CD8-positive, alpha-beta memory T cell (primary cell): ENCODE measurements at regions not wholly inside any gene's neighbourhood (a gene's known extent, or its start where the extent isn't known, plus 50 kb on each side); places are given as distances from the start of the nearest gene placed in this dataset.
"Not testable (repeated sequence)": the region's sequence is repeated elsewhere in the genome, so short reads cannot be mapped to it uniquely, and the experiment has no call there.

ENCODE experiments used
- CTCF ChIA-PET: fragments of 350-600 bp; sonication (Branson Sonifier 250); formaldehyde crosslinking; loops from one replicate; lab custom pipeline; 2021; ENCODE audit warnings: antibody characterized with exemption; lab: Charles Lee
- POLR2A ChIA-PET: fragments of 350-600 bp; sonication (Branson Sonifier 250); formaldehyde crosslinking; loops from one replicate; lab custom pipeline; 2021; ENCODE audit warnings: antibody characterized with exemption; lab: Charles Lee
- DNase-seq, 5 donors: peaks; one replicate each; pipeline versions ENCODE4 v3.0.0 to v3.0.0-alpha.2; 2020 to 2022; ENCODE audit warnings: mixed read lengths in 1 of 5
- H3K27ac ChIP-seq: one replicate; pipeline ENCODE4 v1.7.0; 2013; ENCODE audit warnings: low read depth, mild to moderate bottlenecking, low read length, moderate library complexity
- H3K27me3 ChIP-seq: 2 replicates; pipeline ENCODE4 v1.7.0; 2013; ENCODE audit warnings: low read length, mild to moderate bottlenecking; ENCODE audit not compliant: insufficient read depth, poor library complexity, severe bottlenecking
- H3K36me3 ChIP-seq: 2 replicates; pipeline ENCODE4 v1.7.0; 2013; ENCODE audit warnings: mild to moderate bottlenecking, low read length, moderate library complexity; ENCODE audit not compliant: insufficient read depth
- H3K4me1 ChIP-seq: 2 replicates; pipeline ENCODE4 v1.7.0; 2013; ENCODE audit warnings: mild to moderate bottlenecking, low read length, moderate library complexity; ENCODE audit not compliant: insufficient read depth
- H3K4me3 ChIP-seq: 2 replicates; pipeline ENCODE4 v1.7.0; 2013; ENCODE audit warnings: mild to moderate bottlenecking, low read length
- H3K9me3 ChIP-seq: 2 replicates; pipeline ENCODE4 v1.7.0; 2013; ENCODE audit warnings: mild to moderate bottlenecking, low read length
- H3K27ac Mint-ChIP-seq, 8 donors: one replicate each; pipeline ENCODE4 v1.8.0; 2020 to 2021; ENCODE audit warnings: mixed read lengths in 8 of 8, mild to moderate bottlenecking in 6 of 8, inconsistent platforms in 3 of 8, moderate library complexity in 3 of 8
- H3K27me3 Mint-ChIP-seq, 2 donors: one replicate each; pipeline ENCODE4 v1.8.0; 2020 to 2021; ENCODE audit warnings: mixed read lengths in 2 of 2, mild to moderate bottlenecking in 1 of 2, moderate library complexity in 1 of 2
- H3K36me3 Mint-ChIP-seq, 3 donors: one replicate each; pipeline ENCODE4 v1.8.0; 2020 to 2021; ENCODE audit warnings: mixed read lengths in 3 of 3, inconsistent platforms in 1 of 3, mild to moderate bottlenecking in 1 of 3
- H3K4me1 Mint-ChIP-seq, 3 donors: one replicate each; pipeline ENCODE4 v1.8.0; 2020 to 2021; ENCODE audit warnings: mixed read lengths in 3 of 3, inconsistent platforms in 1 of 3, mild to moderate bottlenecking in 1 of 3
- H3K4me3 Mint-ChIP-seq, 7 donors: one replicate each; pipeline ENCODE4 v1.8.0; 2020 to 2021; ENCODE audit warnings: mixed read lengths in 7 of 7, mild to moderate bottlenecking in 6 of 7, moderate library complexity in 4 of 7, inconsistent platforms in 2 of 7
- H3K9me3 Mint-ChIP-seq, 5 donors: one replicate each; pipeline ENCODE4 v1.8.0; 2020 to 2022; ENCODE audit warnings: mixed read lengths in 5 of 5, mild to moderate bottlenecking in 3 of 5, moderate library complexity in 2 of 5, inconsistent platforms in 1 of 5

DNA sequence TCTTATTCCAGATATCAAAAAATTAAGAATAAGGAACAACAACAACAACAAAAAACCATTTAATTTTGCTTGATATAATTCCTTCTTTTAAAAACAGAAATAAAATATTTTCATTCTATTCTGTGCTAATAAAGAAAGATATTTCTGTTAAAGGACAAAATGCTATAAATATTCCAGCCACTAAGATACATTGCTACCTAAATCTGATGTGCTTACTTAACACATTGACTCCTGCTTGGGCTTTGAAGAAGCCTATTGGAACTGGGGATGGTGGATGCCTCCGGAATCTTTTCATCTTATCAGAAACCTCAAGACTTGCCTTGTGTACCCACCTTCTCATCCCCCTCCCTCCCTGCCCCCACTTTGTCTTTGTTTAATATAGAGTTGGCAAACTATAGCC is 320.2 kb downstream of the MEX3B start:
- Mint-ChIP-seq H3K4me3 (no peak overlapping the region), H3K36me3 (no peaks in the 10 kb centered on the region), H3K9me3 (peaks cover 0 to 9% (median 0%) of the 10 kb centered on the region in 5 donors), H3K27ac (no peak overlapping the region), H3K4me1 (no peaks in the 10 kb centered on the region), H3K27me3 (peaks cover 0 to 9% of the 10 kb centered on the region in 2 donors)
- Histone ChIP-seq H3K27me3 (no peaks in the 10 kb centered on the region), H3K4me1 (no peaks in the 10 kb centered on the region), H3K36me3 (no peaks in the 10 kb centered on the region), H3K27ac (no peak overlapping the region), H3K4me3 (no peak overlapping the region), H3K9me3 (no peaks in the 10 kb centered on the region)
- ChIA-PET CTCF (no interaction called here), POLR2A (no interaction called here)
- DNase-seq = no peak

DNA sequence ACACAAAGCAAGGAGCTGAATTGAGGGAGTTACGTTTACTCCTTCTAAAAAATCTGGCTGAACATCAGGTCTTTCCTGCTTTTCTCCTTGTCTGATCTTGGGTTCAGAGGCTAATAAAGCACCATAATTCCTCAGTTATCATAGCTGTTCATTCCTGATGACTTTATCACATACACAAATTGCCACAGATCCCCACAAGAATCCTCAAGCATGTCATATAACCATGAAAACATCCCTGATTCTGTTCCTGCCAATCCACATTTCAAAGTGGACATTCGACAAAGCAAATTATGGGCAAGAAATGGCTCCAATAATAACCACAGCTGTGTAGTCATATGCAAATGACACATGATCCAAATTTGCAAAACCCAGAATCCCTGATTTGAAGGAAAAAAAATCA is 321.3 kb downstream of the MEX3B start:
- Mint-ChIP-seq H3K4me3 (no peak overlapping the region), H3K9me3 (peaks cover 0 to 5% (median 0%) of the 10 kb centered on the region in 5 donors), H3K27ac (no peak overlapping the region), H3K4me1 (no peaks in the 10 kb centered on the region), H3K27me3 (peaks cover 0 to 9% of the 10 kb centered on the region in 2 donors), H3K36me3 (no peaks in the 10 kb centered on the region)
- DNase-seq = no peak
- no peaks in the 10 kb centered on the region for H3K36me3 ChIP-seq
- CTCF ChIA-PET = no interaction called here
- no peak overlapping the region for H3K27ac ChIP-seq
- H3K4me3 ChIP-seq = no peak overlapping the region
- H3K4me1 ChIP-seq = no peaks in the 10 kb centered on the region
- H3K27me3 ChIP-seq = no peaks in the 10 kb centered on the region
- no peaks in the 10 kb centered on the region for H3K9me3 ChIP-seq
- POLR2A ChIA-PET = no interaction called here

DNA sequence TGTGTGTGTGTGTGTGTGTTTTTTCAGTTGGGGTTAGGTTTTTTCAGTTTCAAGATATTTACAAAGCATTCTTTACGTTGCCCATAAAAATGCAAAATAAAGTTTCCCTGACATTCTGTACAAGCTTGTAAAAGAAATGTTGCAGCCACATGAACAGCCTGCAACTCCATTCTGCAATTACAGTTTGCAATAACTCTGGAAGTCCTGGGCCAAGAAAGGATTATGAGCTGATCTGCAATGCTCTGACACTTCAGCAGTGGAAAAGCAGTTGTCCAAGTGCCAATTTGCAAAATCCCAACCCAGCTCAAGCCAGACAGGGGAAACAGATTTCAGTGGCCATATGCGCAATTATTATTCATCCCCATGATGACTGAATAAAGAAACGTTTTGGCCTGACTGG is 322.1 kb downstream of the MEX3B start:
- Histone ChIP-seq H3K4me1 (no peaks in the 10 kb centered on the region), H3K36me3 (no peaks in the 10 kb centered on the region), H3K27me3 (no peaks in the 10 kb centered on the region), H3K27ac (no peak overlapping the region), H3K4me3 (no peak overlapping the region), H3K9me3 (no peaks in the 10 kb centered on the region)
- H3K36me3 Mint-ChIP-seq = no peaks in the 10 kb centered on the region
- no peak overlapping the region for H3K27ac Mint-ChIP-seq
- no peaks in the 10 kb centered on the region for H3K4me1 Mint-ChIP-seq
- DNase-seq = no peak
- POLR2A ChIA-PET = no interaction called here
- CTCF ChIA-PET = no interaction called here
- H3K27me3 Mint-ChIP-seq = peaks cover 2 to 11% of the 10 kb centered on the region in 2 donors
- H3K4me3 Mint-ChIP-seq = no peak overlapping the region
- peaks cover 0 to 5% (median 0%) of the 10 kb centered on the region in 5 donors for H3K9me3 Mint-ChIP-seq

DNA sequence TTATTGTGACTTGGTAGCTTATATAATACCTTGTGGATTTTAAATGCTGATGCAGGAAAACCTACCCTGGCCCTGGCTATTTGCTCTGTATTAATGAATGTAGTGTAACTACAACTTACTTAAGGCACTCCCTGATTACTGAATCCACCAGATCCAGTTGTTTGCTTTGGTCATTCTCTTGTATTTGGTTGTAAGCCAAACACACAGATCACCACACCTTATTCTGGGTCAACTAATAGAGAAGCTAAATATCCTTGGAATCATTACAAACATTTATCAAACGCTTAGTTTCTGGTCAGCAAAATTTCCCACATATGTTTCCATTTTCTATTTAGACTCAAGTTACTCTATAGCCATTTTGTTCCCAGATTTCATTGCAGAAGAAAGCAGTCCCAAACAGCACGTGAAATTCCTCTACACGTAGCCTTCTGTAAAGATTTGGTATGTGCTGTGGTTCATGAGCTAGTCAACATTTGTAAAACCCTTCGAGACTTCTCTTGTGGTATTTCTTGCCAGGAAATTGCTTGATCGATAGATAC is 322.6 kb downstream of the MEX3B start:
- H3K27me3 ChIP-seq = no peaks in the 10 kb centered on the region
- no peak overlapping the region for H3K27ac ChIP-seq
- peaks cover 0 to 5% (median 0%) of the 10 kb centered on the region in 5 donors for H3K9me3 Mint-ChIP-seq
- POLR2A ChIA-PET = no interaction called here
- no peak overlapping the region for H3K27ac Mint-ChIP-seq
- H3K36me3 Mint-ChIP-seq = no peaks in the 10 kb centered on the region
- no peaks in the 10 kb centered on the region for H3K4me1 Mint-ChIP-seq
- no peak for DNase-seq
- peaks cover 2 to 6% of the 10 kb centered on the region in 2 donors for H3K27me3 Mint-ChIP-seq
- CTCF ChIA-PET = no interaction called here
- H3K4me3 Mint-ChIP-seq = no peak overlapping the region
- no peak overlapping the region for H3K4me3 ChIP-seq
- H3K4me1 ChIP-seq = no peaks in the 10 kb centered on the region
- no peaks in the 10 kb centered on the region for H3K9me3 ChIP-seq
- no peaks in the 10 kb centered on the region for H3K36me3 ChIP-seq

DNA sequence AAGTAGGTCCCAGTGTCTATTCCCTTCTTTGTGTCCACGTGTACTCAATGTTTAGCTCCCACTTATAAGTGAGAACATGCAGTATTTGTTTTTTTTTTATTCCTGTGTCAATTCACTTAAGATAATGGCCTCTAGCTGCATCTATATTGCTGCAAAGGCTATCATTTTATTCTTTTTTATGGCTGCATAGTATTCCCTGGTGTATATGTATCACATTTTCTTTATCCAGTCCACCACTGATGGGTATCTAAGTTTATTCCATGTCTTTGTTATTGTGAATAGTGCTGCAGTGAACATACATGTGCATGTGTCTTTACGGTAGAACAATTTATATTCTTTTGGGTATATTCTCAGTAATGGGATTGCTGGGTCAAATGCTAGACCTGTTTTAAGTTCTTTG is 329.4 kb downstream of the MEX3B start:
- H3K27me3 ChIP-seq, H3K36me3 ChIP-seq, H3K9me3 Mint-ChIP-seq, POLR2A ChIA-PET, H3K4me1 Mint-ChIP-seq, CTCF ChIA-PET, DNase-seq, H3K27me3 Mint-ChIP-seq, H3K4me1 ChIP-seq, H3K4me3 Mint-ChIP-seq, H3K4me3 ChIP-seq, H3K27ac Mint-ChIP-seq, H3K36me3 Mint-ChIP-seq, H3K27ac ChIP-seq, H3K9me3 ChIP-seq: not testable (repeated sequence)

DNA sequence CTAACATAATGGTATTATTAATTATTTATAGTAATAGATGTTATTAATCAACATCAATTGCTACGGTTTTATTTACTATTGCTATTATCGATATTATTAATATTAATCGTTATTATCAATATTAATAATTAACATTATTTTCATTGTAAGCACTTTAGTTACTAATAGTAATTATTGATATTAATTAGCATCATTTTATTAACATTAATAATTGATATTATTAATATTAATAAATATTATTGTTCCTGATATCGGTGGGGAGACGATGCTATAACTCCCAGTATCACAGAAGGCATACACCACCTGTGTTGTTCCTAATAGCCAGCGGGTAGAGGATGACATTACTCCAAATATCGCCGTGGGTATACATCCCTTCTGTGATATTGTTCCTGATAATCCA is 335.5 kb downstream of the MEX3B start:
- Mint-ChIP-seq H3K27me3 (peaks cover 0 to 2% of the 10 kb centered on the region in 2 donors), H3K36me3 (no peaks in the 10 kb centered on the region), H3K4me3 (no peak overlapping the region), H3K9me3 (peaks cover 0 to 5% (median 0%) of the 10 kb centered on the region in 5 donors), H3K27ac (no peak overlapping the region), H3K4me1 (no peaks in the 10 kb centered on the region)
- Histone ChIP-seq H3K27me3 (no peaks in the 10 kb centered on the region), H3K4me3 (no peak overlapping the region), H3K4me1 (no peaks in the 10 kb centered on the region), H3K36me3 (no peaks in the 10 kb centered on the region), H3K27ac (no peak overlapping the region), H3K9me3 (no peaks in the 10 kb centered on the region)
- POLR2A ChIA-PET = no interaction called here
- DNase-seq = no peak
- CTCF ChIA-PET = no interaction called here

DNA sequence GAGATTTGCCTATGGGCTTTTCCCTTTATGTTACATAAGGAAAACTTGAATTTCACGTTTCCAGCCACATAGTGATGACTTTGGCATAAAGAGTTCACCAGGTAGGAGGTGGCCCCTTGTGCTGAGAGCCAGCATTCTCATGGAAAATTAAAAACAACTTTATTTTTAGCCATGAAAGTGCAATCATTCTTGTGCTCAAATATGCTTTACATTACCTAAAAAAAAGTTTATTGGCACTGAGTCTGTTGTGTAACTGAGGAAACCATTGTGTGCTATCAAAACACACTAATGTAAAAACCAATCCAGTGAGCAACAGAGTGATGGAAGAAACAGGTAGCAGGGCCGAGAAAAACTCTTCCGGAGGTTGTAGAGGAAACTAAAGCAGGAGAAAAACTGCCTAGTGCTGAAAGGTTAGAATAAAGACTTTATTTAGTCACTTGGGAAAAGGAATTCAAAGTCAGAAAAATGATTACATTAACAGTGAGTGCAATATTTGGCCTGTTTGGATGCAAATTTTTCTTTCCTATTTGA is 332.9 kb upstream of the TMC3 start:
- H3K36me3 Mint-ChIP-seq, H3K9me3 Mint-ChIP-seq, DNase-seq, H3K27me3 Mint-ChIP-seq, H3K36me3 ChIP-seq, H3K4me3 ChIP-seq, H3K27ac ChIP-seq, H3K4me1 ChIP-seq, H3K9me3 ChIP-seq, H3K4me1 Mint-ChIP-seq, H3K27me3 ChIP-seq, POLR2A ChIA-PET, CTCF ChIA-PET, H3K27ac Mint-ChIP-seq: not testable (repeated sequence)
- peak overlapping the region in 1 of 7 donors; percentile 13 for H3K4me3 Mint-ChIP-seq

DNA sequence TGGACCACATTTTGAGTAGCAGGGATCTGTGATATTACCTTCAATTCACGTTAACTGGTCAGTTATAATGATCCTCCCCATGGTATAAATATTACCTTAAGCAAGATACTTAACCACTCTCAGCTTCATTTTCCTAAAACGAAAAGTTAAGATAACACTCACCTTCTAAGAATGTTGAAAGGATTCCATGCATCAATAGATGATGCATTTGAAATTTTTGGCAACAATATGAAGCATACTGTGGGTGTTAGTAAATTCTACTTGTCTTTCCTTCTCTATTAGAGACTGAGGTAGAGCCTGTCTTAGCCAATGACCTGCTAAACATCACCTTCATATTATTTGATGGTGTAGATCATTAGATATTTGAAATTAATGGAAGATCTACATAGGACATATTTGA is 331.7 kb upstream of the TMC3 start:
- H3K27me3 ChIP-seq, CTCF ChIA-PET, H3K27ac Mint-ChIP-seq, H3K4me3 Mint-ChIP-seq, H3K27me3 Mint-ChIP-seq, H3K9me3 Mint-ChIP-seq, DNase-seq, H3K36me3 Mint-ChIP-seq, H3K9me3 ChIP-seq, H3K36me3 ChIP-seq, POLR2A ChIA-PET, H3K4me1 ChIP-seq, H3K4me1 Mint-ChIP-seq, H3K27ac ChIP-seq, H3K4me3 ChIP-seq: not testable (repeated sequence)

DNA sequence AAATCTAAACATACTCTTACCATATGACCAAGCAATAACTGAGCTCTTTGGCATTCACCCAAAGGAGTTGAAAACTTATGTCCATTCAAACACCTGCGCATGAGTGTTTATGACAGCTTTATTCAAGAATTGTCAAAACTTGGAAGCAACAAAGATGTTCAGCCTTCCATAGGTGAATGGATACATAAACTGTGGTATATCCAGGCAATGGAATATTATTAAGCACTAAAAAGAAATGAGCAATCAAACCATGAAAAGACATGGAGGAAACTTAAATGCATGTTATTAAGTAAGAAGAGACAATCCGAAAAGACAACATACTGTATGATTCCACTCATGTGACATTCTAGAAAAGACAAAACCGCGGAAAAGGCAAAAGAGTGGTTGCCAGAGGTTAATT is 312.0 kb upstream of the TMC3 start:
- H3K27me3 Mint-ChIP-seq = peaks cover 0 to 2% of the 10 kb centered on the region in 2 donors
- ChIA-PET POLR2A (no interaction called here), CTCF (no interaction called here)
- no peak overlapping the region for H3K27ac Mint-ChIP-seq
- Histone ChIP-seq H3K4me3 (no peak overlapping the region), H3K27ac (no peak overlapping the region), H3K27me3 (no peaks in the 10 kb centered on the region), H3K4me1 (no peaks in the 10 kb centered on the region), H3K9me3 (no peaks in the 10 kb centered on the region), H3K36me3 (no peaks in the 10 kb centered on the region)
- no peak for DNase-seq
- no peaks in the 10 kb centered on the region for H3K36me3 Mint-ChIP-seq
- H3K4me3 Mint-ChIP-seq = no peak overlapping the region
- peaks cover 1 to 10% (median 8%) of the 10 kb centered on the region in 5 donors for H3K9me3 Mint-ChIP-seq
- no peaks in the 10 kb centered on the region for H3K4me1 Mint-ChIP-seq
